GM19025 (cell line): ENCODE measurements at regions not wholly inside any gene's neighbourhood (a gene's known extent, or its start where the extent isn't known, plus 50 kb on each side); places are given as distances from the start of the nearest gene placed in this dataset.

Experiments used
- ATAC-seq: cut with Tn5 transposase; IDR thresholded peaks from one replicate; pipeline ENCODE4 v1.9.1; 2021; ENCODE audit warnings: mild to moderate bottlenecking, low read depth, moderate library complexity; ENCODE audit not compliant: unreplicated experiment

GRCh38 chr4:104940927-104941326 lies 205.7 kb upstream of the TET2 start:
- ATAC-seq, result no peak

DNA sequence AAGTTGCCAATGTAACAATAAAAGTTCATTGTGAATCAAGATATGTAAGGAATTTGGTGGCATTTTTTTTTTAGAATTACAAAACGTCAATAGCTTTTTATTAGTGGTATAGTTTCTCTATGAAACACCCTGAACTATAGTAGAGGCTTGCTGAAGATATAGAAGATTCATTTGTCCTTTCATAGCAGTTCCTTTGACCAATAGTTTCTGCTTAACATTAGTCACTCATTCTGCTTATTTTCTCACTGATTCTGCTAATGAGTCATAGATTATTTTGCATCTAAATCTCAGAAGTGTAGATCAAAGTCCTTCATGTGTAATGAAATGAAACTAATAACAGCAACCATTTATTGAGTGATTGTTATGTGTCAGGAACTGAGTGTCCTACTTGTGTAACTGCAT lies 205.0 kb upstream of the TET2 start:
- peak; percentile 57 for ATAC-seq

GRCh38 chr4:104942990-104943743 lies 203.5 kb upstream of the TET2 start:
- peak; percentile 61 for ATAC-seq

GRCh38 chr4:104944596-104944995 lies 202.1 kb upstream of the TET2 start:
- ATAC-seq, result no peak

- ATAC-seq, result no peak
Observed at GRCh38 chr4:104964410-104965175, 182.1 kb upstream of the TET2 start.

DNA sequence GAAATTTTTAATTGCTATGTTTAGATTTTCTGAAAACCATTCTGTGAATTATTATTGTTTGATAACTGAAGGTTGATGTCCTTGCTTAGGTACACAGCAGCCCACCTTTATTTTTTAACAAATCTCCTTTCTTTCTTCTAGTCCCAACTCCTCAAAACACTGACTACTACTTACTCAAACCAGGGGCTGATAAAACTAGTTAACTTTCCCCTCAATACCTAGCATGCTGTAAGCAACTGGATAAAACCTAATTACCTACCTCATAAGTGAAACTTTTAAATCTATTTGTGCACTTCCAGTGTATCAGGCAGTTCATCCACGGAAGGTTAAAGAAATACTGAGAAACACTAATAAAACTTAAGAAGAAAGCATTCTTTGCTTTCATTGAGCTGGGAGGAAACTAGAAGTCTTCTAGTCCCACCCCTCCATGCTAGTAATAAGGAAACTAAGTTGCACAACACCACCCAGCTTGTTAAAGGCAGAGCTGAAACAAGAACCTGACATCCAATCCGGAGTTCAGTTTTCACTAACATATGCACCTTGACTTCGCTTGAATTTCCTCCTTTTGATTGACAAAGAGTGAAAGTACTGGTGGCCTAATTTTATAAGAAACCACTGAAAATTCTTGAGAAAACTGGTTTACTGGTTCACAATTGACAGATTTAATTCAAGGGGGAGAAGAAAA lies 180.2 kb upstream of the TET2 start:
- peak; percentile 97 for ATAC-seq

DNA sequence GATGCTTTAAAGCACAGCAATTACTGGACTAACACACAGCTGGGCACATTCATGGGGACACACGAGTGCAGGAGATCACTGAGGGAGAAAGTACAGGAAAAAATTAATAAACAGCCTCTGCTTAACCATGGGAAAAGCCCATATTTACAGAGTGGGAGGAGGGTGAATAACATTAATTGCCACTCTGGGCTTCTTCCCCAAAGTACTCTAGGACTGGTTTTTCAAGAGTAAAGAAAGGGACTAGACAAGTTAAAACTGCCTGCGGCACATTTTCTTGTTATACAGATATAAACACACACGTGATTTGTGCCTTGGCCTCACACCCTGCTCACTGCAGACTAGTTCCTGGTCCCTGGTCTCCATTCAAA lies 179.7 kb upstream of the TET2 start:
- ATAC-seq, result peak; percentile 8

GRCh38 chr4:104969394-104970082 lies 177.1 kb upstream of the TET2 start:
- no peak for ATAC-seq

- no peak for ATAC-seq
Observed at GRCh38 chr4:104971462-104971861, 175.2 kb upstream of the TET2 start.

DNA sequence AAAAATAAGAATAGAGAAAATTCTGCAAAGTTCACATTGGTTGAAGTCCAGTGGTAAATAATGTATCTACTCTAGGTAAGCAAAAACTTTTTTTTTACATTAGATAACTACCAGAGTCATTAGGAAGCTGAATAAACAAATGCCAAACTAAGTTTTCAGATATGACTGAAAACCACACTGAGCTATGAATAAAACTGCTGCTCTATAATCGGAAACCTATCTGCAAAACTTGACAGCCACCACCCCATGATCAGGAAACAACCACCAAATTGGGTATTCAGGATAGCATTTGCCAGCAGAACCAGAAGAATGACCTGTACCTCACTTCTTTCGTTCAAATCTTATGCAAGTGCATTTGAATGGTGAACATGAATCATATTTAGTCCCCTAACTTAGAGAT lies 173.0 kb upstream of the TET2 start:
- ATAC-seq, result no peak

DNA sequence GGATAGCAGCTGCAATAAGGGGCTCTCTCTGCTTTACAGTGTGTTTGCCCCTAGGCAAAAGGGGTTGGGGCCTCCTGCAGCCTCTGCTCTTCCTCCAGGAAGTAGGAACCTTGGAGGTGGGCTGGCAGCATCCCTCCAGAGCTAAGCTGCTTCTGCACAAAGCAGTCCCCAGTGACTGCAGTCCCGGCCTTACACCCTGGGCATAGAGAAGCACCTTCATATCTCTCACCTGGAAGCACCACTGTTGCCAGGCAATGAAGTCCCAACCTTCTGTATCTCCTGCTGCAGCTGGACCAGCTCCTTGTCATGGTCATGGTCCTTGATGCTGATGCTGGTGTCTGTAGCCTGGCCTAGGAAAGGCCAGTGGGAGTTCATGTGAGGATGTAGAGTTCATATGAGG lies 171.1 kb upstream of the TET2 start:
- no peak for ATAC-seq

DNA sequence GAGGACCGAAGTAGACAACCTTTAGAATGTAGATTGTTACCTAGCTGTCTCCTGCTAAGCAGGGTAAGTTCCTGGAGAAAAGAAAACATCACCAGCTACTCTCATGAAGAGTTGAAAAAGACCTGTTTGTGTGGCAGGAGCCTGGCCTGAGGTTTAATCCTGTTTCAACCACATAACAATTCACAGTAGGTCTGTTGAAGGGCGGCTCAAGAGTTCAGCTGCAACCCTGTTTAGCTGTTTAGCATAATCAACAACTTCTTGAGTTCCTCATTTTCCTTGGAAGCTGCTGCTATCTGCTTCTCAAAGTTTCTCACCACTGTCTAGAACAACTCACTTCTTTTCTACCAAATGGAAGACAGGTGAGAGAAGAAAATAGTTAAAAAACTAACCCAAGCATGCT lies 170.4 kb upstream of the TET2 start:
- no peak for ATAC-seq

- ATAC-seq, result no peak
Observed at GRCh38 chr4:104979083-104979760, 167.5 kb upstream of the TET2 start.

- ATAC-seq, result no peak
Observed at GRCh38 chr4:104983615-104984179, 163.0 kb upstream of the TET2 start.

DNA sequence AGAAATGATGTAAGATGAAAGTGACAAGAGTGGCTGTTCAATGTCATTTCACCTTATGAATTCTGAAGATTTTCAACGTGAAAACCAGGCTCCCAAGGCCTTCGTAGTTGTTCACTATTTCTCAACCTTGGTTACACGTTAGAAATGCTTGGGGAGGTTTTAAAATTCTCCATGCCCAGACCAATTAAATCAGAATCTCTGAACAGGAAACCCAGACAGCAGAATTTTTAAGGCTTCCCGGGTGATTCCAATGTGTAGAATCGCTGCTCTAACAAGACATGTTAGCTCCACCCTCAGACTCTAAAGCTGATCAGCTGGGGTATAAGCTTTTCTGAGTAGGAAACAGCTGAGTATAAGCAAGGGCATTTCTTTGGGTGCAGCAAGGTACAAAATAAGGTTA lies 160.4 kb upstream of the TET2 start:
- no peak for ATAC-seq

DNA sequence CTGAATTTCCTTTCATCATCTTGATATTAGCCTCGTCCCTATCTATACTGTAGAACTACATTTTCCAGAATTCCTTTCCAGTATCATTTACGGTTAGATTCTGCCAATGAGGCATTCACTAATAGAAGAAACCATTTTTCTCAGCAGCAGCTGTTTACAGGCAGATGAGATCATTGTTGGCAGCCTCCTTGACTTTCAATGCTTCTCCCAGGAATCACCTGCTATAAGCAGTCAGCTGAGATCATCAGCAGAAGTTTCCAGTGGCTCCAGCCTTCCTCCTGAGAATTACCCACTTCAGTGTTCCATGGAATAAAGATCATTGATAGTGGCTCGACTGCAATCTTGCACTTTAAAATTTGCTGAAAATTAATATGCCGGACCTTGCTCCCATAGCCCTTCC lies 157.3 kb upstream of the TET2 start:
- ATAC-seq, result no peak

DNA sequence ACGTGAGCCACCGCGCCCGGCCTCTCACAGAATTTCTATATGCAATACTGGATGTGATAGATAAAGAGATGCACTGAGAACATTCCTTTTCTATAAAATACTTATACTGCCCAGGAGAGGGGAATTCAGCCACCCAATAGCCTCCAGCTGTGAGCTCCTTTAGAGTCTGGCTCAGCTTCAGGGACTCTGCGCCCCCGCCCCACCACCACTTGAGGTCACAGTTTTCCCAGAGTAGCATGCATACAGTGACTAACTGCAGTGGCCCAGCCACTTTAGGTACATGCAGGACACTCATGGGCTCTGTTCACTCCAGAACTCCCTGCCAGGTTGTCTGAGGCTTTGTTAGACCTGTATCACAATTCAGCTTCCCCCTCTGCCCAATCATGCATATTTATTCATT lies 144.4 kb upstream of the TET2 start:
- no peak for ATAC-seq

DNA sequence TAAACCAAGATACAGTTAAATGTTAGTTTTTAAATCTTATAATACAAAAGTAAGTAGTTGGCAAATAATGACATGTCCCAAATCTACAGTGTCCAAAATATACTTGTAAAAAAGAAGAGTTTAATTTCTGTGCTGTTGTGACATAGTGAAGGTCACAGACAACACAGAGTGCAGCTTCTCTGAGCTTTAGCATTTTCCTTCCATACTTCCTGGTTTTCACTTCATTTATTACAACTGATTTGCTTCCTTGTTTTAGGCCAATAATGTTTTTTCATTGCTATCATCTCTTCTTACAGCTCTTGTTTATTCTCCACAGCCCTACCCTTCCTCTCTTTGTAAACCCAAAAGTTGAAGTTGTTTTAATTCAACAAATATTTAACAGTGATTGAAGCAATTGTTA lies 132.4 kb upstream of the TET2 start:
- no peak for ATAC-seq

GRCh38 chr4:105014635-105015034 lies 132.0 kb upstream of the TET2 start:
- no peak for ATAC-seq

- ATAC-seq, result no peak
Observed at GRCh38 chr4:105015750-105016149, 130.9 kb upstream of the TET2 start.
